ENCODE measurements at regions not wholly inside any gene's neighbourhood (a gene's known extent, or its start where the extent isn't known, plus 50 kb on each side); places are given as distances from the start of the nearest gene placed in this dataset.

- TF ChIP-seq CTCF (IDR thresholded peaks at IDR 0.05) (no peak), POLR2A (IDR thresholded peaks at IDR 0.05) (no peak), EP300 (IDR thresholded peaks at IDR 0.05) (no peak), POLR2AphosphoS5 (IDR thresholded peaks at IDR 0.05) (no peak)
These were observed 161.3 kb upstream of the IRX2 start for GRCh38 chr5:2912741-2913140.
